ENCODE measurements at regions not wholly inside any gene's neighbourhood (a gene's known extent, or its start where the extent isn't known, plus 50 kb on each side); places are given as distances from the start of the nearest gene placed in this dataset.

- no peak overlapping the region for H3K4ac ChIP-seq (ENCODE audit: low read length)
- H2BK15ac ChIP-seq (ENCODE audit: low read length), result no peak overlapping the region
- peaks cover 0 to 6% of the 10 kb centered on the region in 2 donors for H3K4me1 ChIP-seq (ENCODE audit: control insufficient read depth in 2 of 2, insufficient read depth in 1 of 2, low read depth in 1 of 2, low read length in 2 of 2)
- no peak overlapping the region for H3K4me3 ChIP-seq (ENCODE audit: low read length in 2 of 2)
- no peak for DNase-seq (ENCODE audit: low spot score)
- no peak overlapping the region for H4K91ac ChIP-seq (ENCODE audit: low read depth, low read length, poor library complexity)
- no peaks in the 10 kb centered on the region for H3K27me3 ChIP-seq (ENCODE audit: control insufficient read depth in 3 of 3, insufficient read depth in 3 of 3, low read depth in 1 of 3, low read length in 3 of 3)
- no peaks in the 10 kb centered on the region for H3K36me3 ChIP-seq (replicated peaks in 1 of 2; ENCODE audit: control insufficient read depth in 2 of 2, insufficient read depth in 2 of 2, low read length in 2 of 2)
- H2AK5ac ChIP-seq (ENCODE audit: low read depth, low read length), result no peak overlapping the region
- H2BK120ac ChIP-seq (ENCODE audit: low read depth, low read length), result no peak overlapping the region
- H2BK12ac ChIP-seq (ENCODE audit: low read length), result no peak overlapping the region
- no peak overlapping the region for H3K27ac ChIP-seq (replicated peaks; ENCODE audit: low read length)
- H3K9me3 ChIP-seq (replicated peaks in 1 of 2; ENCODE audit: control insufficient read depth in 2 of 2, insufficient read depth in 1 of 2, low read depth in 1 of 2, low read length in 2 of 2), result no peaks in the 10 kb centered on the region
- H3K9ac ChIP-seq (ENCODE audit: low read depth, low read length, poor library complexity), result no peak overlapping the region
- H3K79me1 ChIP-seq (ENCODE audit: low read depth, low read length), result no peaks in the 10 kb centered on the region
- no peak overlapping the region for H3K4me2 ChIP-seq (ENCODE audit: insufficient read depth, low read length, poor library complexity, severe bottlenecking)
- H3K23ac ChIP-seq (ENCODE audit: low read depth, low read length, poor library complexity), result no peak overlapping the region
- WGBS, 2 donors (ENCODE audit: extremely low coverage in 2 of 2, insufficient read length in 2 of 2, insufficient replicate concordance in 1 of 2), result no CpG with 5 or more reads among the region's 2 CpGs
- H2AFZ ChIP-seq (ENCODE audit: low read length), result no peak overlapping the region
- no peak overlapping the region for H3K18ac ChIP-seq (ENCODE audit: low read length)
- no peak overlapping the region for H3K14ac ChIP-seq (ENCODE audit: low read length)
- H2BK5ac ChIP-seq (ENCODE audit: low read length), result no peak overlapping the region
- no peak overlapping the region for H4K8ac ChIP-seq (ENCODE audit: low read depth, low read length)
Observed at GRCh38 chr5:118681655-118682054, 306.7 kb downstream of the DTWD2 start.

DNA sequence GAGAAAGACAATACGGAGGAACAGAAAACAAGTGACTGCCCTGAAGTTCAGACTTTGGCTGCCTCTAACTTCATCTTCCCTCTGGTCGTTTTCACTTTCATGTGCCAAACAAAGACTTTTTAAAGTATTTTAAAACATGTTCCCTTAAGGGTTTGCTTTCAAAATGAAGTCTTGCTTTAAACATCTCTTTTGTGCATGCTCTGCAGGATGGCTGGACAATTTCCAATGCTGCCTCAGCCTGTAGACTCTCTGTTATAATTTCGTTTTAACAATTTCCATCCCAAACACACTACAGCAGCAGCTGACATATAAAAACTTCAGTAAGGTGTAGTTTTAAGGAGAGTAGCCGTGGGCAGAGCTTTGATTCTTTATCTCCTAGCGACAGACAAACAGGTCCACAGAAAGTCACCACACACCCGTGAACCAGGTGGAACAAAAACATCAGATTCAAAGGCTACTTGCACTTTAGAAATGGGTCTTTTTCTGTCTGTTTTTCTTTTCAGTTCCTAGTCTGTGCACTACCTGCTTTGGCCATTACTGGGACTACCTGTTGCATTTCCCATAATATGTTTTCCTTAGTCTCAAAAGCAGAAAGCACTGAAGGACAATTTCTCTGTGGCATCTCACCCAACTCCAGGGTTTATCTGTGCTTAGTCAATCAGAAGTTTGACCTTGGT, 308.9 kb downstream of the DTWD2 start:
- Histone ChIP-seq H3K4me1 (ENCODE audit: control insufficient read depth in 2 of 2, insufficient read depth in 1 of 2, low read depth in 1 of 2, low read length in 2 of 2) (peaks cover 0 to 6% of the 10 kb centered on the region in 2 donors), H3K23ac (ENCODE audit: low read depth, low read length, poor library complexity) (no peak overlapping the region), H3K9me3 (replicated peaks in 1 of 2; ENCODE audit: control insufficient read depth in 2 of 2, insufficient read depth in 1 of 2, low read depth in 1 of 2, low read length in 2 of 2) (no peaks in the 10 kb centered on the region), H4K91ac (ENCODE audit: low read depth, low read length, poor library complexity) (no peak overlapping the region), H3K27me3 (ENCODE audit: control insufficient read depth in 3 of 3, insufficient read depth in 3 of 3, low read depth in 1 of 3, low read length in 3 of 3) (no peaks in the 10 kb centered on the region), H2BK5ac (ENCODE audit: low read length) (no peak overlapping the region), H2AFZ (ENCODE audit: low read length) (peak overlapping the region; percentile 68), H3K27ac (replicated peaks; ENCODE audit: low read length) (no peak overlapping the region), H3K18ac (ENCODE audit: low read length) (no peak overlapping the region), H2BK12ac (ENCODE audit: low read length) (no peak overlapping the region), H2BK120ac (ENCODE audit: low read depth, low read length) (no peak overlapping the region), H3K14ac (ENCODE audit: low read length) (no peak overlapping the region), H3K4ac (ENCODE audit: low read length) (no peak overlapping the region), H3K36me3 (replicated peaks in 1 of 2; ENCODE audit: control insufficient read depth in 2 of 2, insufficient read depth in 2 of 2, low read length in 2 of 2) (no peaks in the 10 kb centered on the region), H3K9ac (ENCODE audit: low read depth, low read length, poor library complexity) (no peak overlapping the region), H3K4me2 (ENCODE audit: insufficient read depth, low read length, poor library complexity, severe bottlenecking) (no peak overlapping the region), H2AK5ac (ENCODE audit: low read depth, low read length) (no peak overlapping the region), H3K79me1 (ENCODE audit: low read depth, low read length) (no peaks in the 10 kb centered on the region), H2BK15ac (ENCODE audit: low read length) (no peak overlapping the region), H3K4me3 (ENCODE audit: low read length in 2 of 2) (no peak overlapping the region), H4K8ac (ENCODE audit: low read depth, low read length) (no peak overlapping the region)
- DNase-seq (ENCODE audit: low spot score), result no peak
- WGBS, 2 donors (ENCODE audit: extremely low coverage in 2 of 2, insufficient read length in 2 of 2, insufficient replicate concordance in 1 of 2), result no CpG with 5 or more reads among the region's 6 CpGs

DNA sequence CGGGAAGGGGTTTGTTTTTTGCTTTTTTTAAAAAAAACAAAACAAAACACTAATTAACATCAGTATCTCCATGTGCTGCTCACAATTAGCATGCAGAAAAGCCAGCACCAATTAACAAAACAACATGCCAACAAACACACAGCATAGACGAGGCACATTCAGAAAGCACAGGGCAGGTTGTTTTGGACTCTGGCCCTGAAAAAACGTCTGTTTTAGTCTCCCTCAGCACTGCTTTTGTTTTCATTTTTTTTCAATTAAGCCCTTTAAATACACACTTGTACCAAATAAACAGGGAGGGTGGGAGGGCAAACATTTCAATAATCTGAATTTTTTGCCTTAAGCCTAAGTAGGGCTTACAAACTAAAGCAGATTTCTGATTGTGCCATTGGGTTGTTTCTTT, 309.6 kb downstream of the DTWD2 start:
- Histone ChIP-seq H2BK15ac (ENCODE audit: low read length) (no peak overlapping the region), H2BK5ac (ENCODE audit: low read length) (no peak overlapping the region), H2BK12ac (ENCODE audit: low read length) (no peak overlapping the region), H3K9me3 (replicated peaks in 1 of 2; ENCODE audit: control insufficient read depth in 2 of 2, insufficient read depth in 1 of 2, low read depth in 1 of 2, low read length in 2 of 2) (peaks cover under 1 to 2% of the 10 kb centered on the region in 2 donors), H3K18ac (ENCODE audit: low read length) (no peak overlapping the region), H3K4me3 (ENCODE audit: low read length in 2 of 2) (no peak overlapping the region), H3K36me3 (replicated peaks in 1 of 2; ENCODE audit: control insufficient read depth in 2 of 2, insufficient read depth in 2 of 2, low read length in 2 of 2) (no peaks in the 10 kb centered on the region), H3K4ac (ENCODE audit: low read length) (no peak overlapping the region), H3K9ac (ENCODE audit: low read depth, low read length, poor library complexity) (no peak overlapping the region), H3K79me1 (ENCODE audit: low read depth, low read length) (no peaks in the 10 kb centered on the region), H2AFZ (ENCODE audit: low read length) (peak overlapping the region; percentile 68), H2BK120ac (ENCODE audit: low read depth, low read length) (no peak overlapping the region), H3K4me2 (ENCODE audit: insufficient read depth, low read length, poor library complexity, severe bottlenecking) (no peak overlapping the region), H4K8ac (ENCODE audit: low read depth, low read length) (no peak overlapping the region), H3K23ac (ENCODE audit: low read depth, low read length, poor library complexity) (no peak overlapping the region), H3K27ac (replicated peaks; ENCODE audit: low read length) (no peak overlapping the region), H3K14ac (ENCODE audit: low read length) (no peak overlapping the region), H3K27me3 (ENCODE audit: control insufficient read depth in 3 of 3, insufficient read depth in 3 of 3, low read depth in 1 of 3, low read length in 3 of 3) (no peaks in the 10 kb centered on the region), H3K4me1 (ENCODE audit: control insufficient read depth in 2 of 2, insufficient read depth in 1 of 2, low read depth in 1 of 2, low read length in 2 of 2) (peaks cover 0 to 6% of the 10 kb centered on the region in 2 donors), H4K91ac (ENCODE audit: low read depth, low read length, poor library complexity) (no peak overlapping the region), H2AK5ac (ENCODE audit: low read depth, low read length) (no peak overlapping the region)
- no peak for DNase-seq (ENCODE audit: low spot score)
- no CpG with 5 or more reads among the region's 3 CpGs for WGBS, 2 donors (ENCODE audit: extremely low coverage in 2 of 2, insufficient read length in 2 of 2, insufficient replicate concordance in 1 of 2)

DNA sequence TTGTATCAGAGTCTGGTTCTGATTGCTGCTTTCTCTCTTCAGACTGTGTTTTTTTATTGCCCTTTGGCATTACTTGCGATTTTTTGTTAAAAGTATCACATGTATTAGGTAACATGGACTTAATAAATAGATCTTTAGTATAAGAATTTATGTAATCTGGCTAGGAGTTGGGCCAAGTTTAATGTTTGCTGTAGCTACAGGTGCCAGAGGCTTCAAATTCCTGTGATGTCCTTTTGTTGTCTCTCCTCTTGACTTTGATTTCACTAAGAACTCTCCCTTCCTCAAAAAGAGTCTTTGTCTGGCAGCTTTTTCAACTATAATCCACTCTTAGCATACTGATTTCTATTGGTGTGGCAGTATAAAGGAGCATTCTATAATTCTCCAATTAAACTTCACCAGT, 313.1 kb downstream of the DTWD2 start:
- Histone ChIP-seq H2BK12ac (ENCODE audit: low read length) (no peak overlapping the region), H3K79me1 (ENCODE audit: low read depth, low read length) (no peaks in the 10 kb centered on the region), H2BK120ac (ENCODE audit: low read depth, low read length) (no peak overlapping the region), H4K91ac (ENCODE audit: low read depth, low read length, poor library complexity) (no peak overlapping the region), H3K14ac (ENCODE audit: low read length) (no peak overlapping the region), H3K4me2 (ENCODE audit: insufficient read depth, low read length, poor library complexity, severe bottlenecking) (no peak overlapping the region), H3K4ac (ENCODE audit: low read length) (no peak overlapping the region), H2AK5ac (ENCODE audit: low read depth, low read length) (no peak overlapping the region), H4K8ac (ENCODE audit: low read depth, low read length) (no peak overlapping the region), H3K4me3 (ENCODE audit: low read length in 2 of 2) (no peak overlapping the region), H3K9ac (ENCODE audit: low read depth, low read length, poor library complexity) (no peak overlapping the region), H3K9me3 (replicated peaks in 1 of 2; ENCODE audit: control insufficient read depth in 2 of 2, insufficient read depth in 1 of 2, low read depth in 1 of 2, low read length in 2 of 2) (peaks cover 2 to 4% of the 10 kb centered on the region in 2 donors), H2BK5ac (ENCODE audit: low read length) (no peak overlapping the region), H3K27ac (replicated peaks; ENCODE audit: low read length) (no peak overlapping the region), H2AFZ (ENCODE audit: low read length) (no peak overlapping the region), H3K36me3 (replicated peaks in 1 of 2; ENCODE audit: control insufficient read depth in 2 of 2, insufficient read depth in 2 of 2, low read length in 2 of 2) (no peaks in the 10 kb centered on the region), H2BK15ac (ENCODE audit: low read length) (no peak overlapping the region), H3K23ac (ENCODE audit: low read depth, low read length, poor library complexity) (no peak overlapping the region), H3K27me3 (ENCODE audit: control insufficient read depth in 3 of 3, insufficient read depth in 3 of 3, low read depth in 1 of 3, low read length in 3 of 3) (no peaks in the 10 kb centered on the region), H3K4me1 (ENCODE audit: control insufficient read depth in 2 of 2, insufficient read depth in 1 of 2, low read depth in 1 of 2, low read length in 2 of 2) (peaks cover 0 to 6% of the 10 kb centered on the region in 2 donors), H3K18ac (ENCODE audit: low read length) (no peak overlapping the region)
- DNase-seq (ENCODE audit: low spot score), result no peak
- no CpG with 5 or more reads among the region's 1 CpG for WGBS, 2 donors (ENCODE audit: extremely low coverage in 2 of 2, insufficient read length in 2 of 2, insufficient replicate concordance in 1 of 2)

Measured in neuronal stem cell (in vitro differentiated cells).